Gastroesophageal sphincter (tissue), 4 donors: ENCODE measurements at regions not wholly inside any gene's neighbourhood (a gene's known extent, or its start where the extent isn't known, plus 50 kb on each side); places are given as distances from the start of the nearest gene placed in this dataset.

Experiments used
- ATAC-seq: fragments of 150-250 bp; one replicate; pipeline ENCODE4 v1.9.1; 2016; ENCODE audit warnings: mild to moderate bottlenecking, moderate library complexity
- H3K27ac ChIP-seq, 4 donors: fragments of 200-600 bp; sonication (generic) in 3 of 4; 1 replicate in 3 of 4; 2 replicates in 1 of 4; pipeline ENCODE4 v1.5.1; 2016 to 2019
- H3K27me3 ChIP-seq: fragments of 200-600 bp; sonication (generic); one replicate; pipeline ENCODE4 v1.5.1; 2019
- H3K36me3 ChIP-seq, 2 donors: fragments of 200-600 bp; sonication (generic); one replicate each; pipeline ENCODE4 v1.5.1; 2019; ENCODE audit warnings: control low read depth in 1 of 2
- H3K4me1 ChIP-seq, 3 donors: fragments of 200-600 bp; sonication (generic); 1 replicate in 2 of 3; 2 replicates in 1 of 3; pipeline ENCODE4 v1.5.1; 2016 to 2019; ENCODE audit warnings: control low read depth in 2 of 3
- H3K4me3 ChIP-seq, 2 donors: fragments of 200-600 bp; sonication (generic); one replicate each; pipeline ENCODE4 v1.5.1; 2019; ENCODE audit warnings: mild to moderate bottlenecking in 1 of 2, moderate library complexity in 1 of 2
- H3K9me3 ChIP-seq, 3 donors: fragments of 200-600 bp; sonication (generic); one replicate each; pipeline ENCODE4 v1.5.1; 2017 to 2019; ENCODE audit warnings: control low read depth in 2 of 3
- EP300 ChIP-seq: sonication (generic); formaldehyde crosslinking; IDR thresholded peaks from one replicate; pipeline ENCODE4 v1.6.1; 2017; ENCODE audit warnings: antibody characterized with exemption, mild to moderate bottlenecking
- POLR2A ChIP-seq, 2 donors: fragments of 450-650 bp; IDR thresholded peaks; one replicate each; pipeline ENCODE4 v1.6.1; 2017; ENCODE audit warnings: antibody characterized with exemption in 2 of 2, mild to moderate bottlenecking in 2 of 2, moderate library complexity in 1 of 2
- POLR2AphosphoS5 ChIP-seq: sonication (generic); formaldehyde crosslinking; IDR thresholded peaks from one replicate; pipeline ENCODE4 v1.6.1; 2017; ENCODE audit warnings: antibody characterized with exemption
- WGBS, 2 donors: methylation state at CpG; one replicate each; pipeline ENCODE4 v1.1.5; 2018; ENCODE audit warnings: low coverage in 1 of 2; 5-methylcytosine and 5-hydroxymethylcytosine counted together
- TF ChIP-seq, protein P1 (sequence below), 4 experiments: fragments of 200-600 bp in 2 of 4; fragments of 450-650 bp in 2 of 4; sonication (generic) in 1 of 4; IDR thresholded peaks; one replicate each; pipeline ENCODE4 v1.5.1; 2017 to 2019; ENCODE audit warnings: antibody characterized with exemption in 4 of 4, mild to moderate bottlenecking in 2 of 4, moderate library complexity in 2 of 4

DNA sequence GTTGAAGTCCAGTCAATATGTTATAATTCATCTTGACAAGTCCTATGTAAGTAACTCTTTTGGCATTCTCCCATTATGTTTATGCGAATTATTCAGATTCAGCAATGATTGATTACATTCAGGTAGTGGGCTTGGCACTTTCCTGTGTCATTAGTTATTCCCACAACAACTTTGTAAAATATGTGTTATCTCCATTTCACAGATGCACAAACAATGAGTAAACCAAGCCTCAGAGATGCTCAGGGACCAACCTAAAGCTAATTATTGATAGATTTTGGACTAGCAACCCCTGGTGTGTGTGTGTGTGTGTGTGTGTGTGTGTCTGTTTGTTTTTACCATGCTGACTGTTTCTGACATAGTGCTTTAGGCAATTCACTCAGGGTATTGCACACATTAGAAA, 371.1 kb upstream of the C1orf87 start:
- no peak for ATAC-seq
- WGBS, 2 donors, result 80 to 83% methylated on average over 1 of the region's 1 CpG

DNA sequence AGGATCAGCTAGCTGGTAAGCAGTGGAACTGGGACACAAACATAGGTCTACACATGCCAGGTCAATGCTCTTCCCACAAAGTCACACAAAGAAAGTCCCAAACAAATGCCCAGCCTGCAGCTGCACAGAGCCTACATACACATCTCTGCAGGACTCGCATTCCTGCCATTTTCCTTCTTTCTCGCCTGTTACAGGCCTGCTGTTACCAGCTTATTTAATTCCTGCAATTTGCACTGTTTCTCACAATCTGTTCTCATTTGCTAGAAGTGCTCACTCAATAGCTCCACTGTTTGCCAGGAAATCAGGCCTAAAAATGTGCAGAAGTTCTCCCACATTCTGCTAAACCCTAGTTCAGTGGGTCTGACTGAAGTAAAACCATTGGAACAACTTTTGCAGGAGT, 362.6 kb upstream of the C1orf87 start:
- TF ChIP-seq POLR2A (IDR thresholded peaks at IDR 0.05) (no peak), POLR2AphosphoS5 (no peak), EP300 (no peak)
- TF ChIP-seq, protein P1, sequence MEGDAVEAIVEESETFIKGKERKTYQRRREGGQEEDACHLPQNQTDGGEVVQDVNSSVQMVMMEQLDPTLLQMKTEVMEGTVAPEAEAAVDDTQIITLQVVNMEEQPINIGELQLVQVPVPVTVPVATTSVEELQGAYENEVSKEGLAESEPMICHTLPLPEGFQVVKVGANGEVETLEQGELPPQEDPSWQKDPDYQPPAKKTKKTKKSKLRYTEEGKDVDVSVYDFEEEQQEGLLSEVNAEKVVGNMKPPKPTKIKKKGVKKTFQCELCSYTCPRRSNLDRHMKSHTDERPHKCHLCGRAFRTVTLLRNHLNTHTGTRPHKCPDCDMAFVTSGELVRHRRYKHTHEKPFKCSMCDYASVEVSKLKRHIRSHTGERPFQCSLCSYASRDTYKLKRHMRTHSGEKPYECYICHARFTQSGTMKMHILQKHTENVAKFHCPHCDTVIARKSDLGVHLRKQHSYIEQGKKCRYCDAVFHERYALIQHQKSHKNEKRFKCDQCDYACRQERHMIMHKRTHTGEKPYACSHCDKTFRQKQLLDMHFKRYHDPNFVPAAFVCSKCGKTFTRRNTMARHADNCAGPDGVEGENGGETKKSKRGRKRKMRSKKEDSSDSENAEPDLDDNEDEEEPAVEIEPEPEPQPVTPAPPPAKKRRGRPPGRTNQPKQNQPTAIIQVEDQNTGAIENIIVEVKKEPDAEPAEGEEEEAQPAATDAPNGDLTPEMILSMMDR (IDR thresholded peaks at IDR 0.05), result no peak
- H3K27ac ChIP-seq, result no peak overlapping the region
- no peak overlapping the region for H3K4me3 ChIP-seq
- H3K9me3 ChIP-seq, result peaks cover 0 to 8% (median 0%) of the 10 kb centered on the region in 3 donors
- no peaks in the 10 kb centered on the region for H3K4me1 ChIP-seq
- H3K36me3 ChIP-seq, result no peaks in the 10 kb centered on the region
- WGBS, 2 donors, result 86 to 95% methylated on average over 2 of the region's 2 CpGs
- ATAC-seq, result no peak
- no peaks in the 10 kb centered on the region for H3K27me3 ChIP-seq

More for the DNA sequence above, 371.1 kb upstream of the C1orf87 start:
- Histone ChIP-seq H3K4me1 (no peaks in the 10 kb centered on the region), H3K9me3 (peaks cover 0 to 7% (median 0%) of the 10 kb centered on the region in 3 donors), H3K36me3 (no peaks in the 10 kb centered on the region), H3K27ac (no peak overlapping the region), H3K27me3 (no peaks in the 10 kb centered on the region), H3K4me3 (no peak overlapping the region)
- TF ChIP-seq POLR2AphosphoS5, result no peak
- no peak for TF ChIP-seq EP300
- TF ChIP-seq, protein P1 (IDR thresholded peaks at IDR 0.05), result no peak
- no peak for TF ChIP-seq POLR2A (IDR thresholded peaks at IDR 0.05)

DNA sequence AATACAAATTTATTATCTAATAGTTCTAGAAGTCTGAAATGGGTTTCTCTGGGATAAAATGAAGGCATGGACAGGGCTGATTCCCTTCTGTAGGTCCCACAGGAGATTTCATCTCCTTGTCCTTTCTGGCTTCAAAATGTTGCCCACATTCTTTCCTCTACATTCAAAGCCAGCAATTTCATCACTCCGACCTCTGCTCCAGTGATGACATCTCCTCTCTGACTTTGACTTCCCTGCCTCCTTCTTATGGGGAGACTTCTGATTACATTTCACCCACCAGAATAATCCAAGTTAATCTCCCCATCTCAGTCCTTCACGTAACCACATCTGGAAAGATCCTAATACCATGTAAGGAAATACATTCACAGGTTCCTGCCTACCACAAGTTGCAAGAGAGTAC, 358.0 kb upstream of the C1orf87 start:
- TF ChIP-seq POLR2AphosphoS5, result no peak
- Histone ChIP-seq H3K4me3 (no peak overlapping the region), H3K27me3 (no peaks in the 10 kb centered on the region), H3K36me3 (no peaks in the 10 kb centered on the region), H3K27ac (no peak overlapping the region), H3K9me3 (peaks cover 0 to 8% (median 0%) of the 10 kb centered on the region in 3 donors), H3K4me1 (peaks cover 0 to 9% (median 0%) of the 10 kb centered on the region in 3 donors)
- peak; percentile 16 for ATAC-seq
- whole genome bisulfite sequencing, 2 donors, result 55 to 64% methylated on average over 2 of the region's 2 CpGs

DNA sequence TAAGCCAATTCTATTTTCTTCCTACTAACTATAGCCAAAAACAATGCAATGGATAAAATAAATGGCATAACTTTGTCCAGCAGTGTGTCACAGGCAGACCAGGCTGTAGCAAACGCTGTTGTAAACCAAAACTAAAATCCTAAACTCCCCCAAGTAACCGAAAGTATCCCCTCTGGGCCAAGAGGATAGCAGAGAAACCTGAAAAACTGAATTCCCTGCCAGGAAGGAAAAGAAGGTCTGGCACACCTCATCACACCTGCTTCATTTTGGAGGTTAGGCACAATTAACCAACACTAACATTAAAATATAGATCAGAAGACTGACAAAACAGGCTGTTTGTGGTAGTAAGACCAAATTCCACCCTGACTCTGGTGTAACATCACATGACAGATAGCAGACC, 356.8 kb upstream of the C1orf87 start:
- TF ChIP-seq POLR2AphosphoS5, result no peak
- TF ChIP-seq EP300, result no peak
- TF ChIP-seq, protein P1 (IDR thresholded peaks at IDR 0.05), result no peak
- no peak for TF ChIP-seq POLR2A (IDR thresholded peaks at IDR 0.05)
- Histone ChIP-seq H3K4me1 (peaks cover 0 to 9% (median 0%) of the 10 kb centered on the region in 3 donors), H3K27me3 (no peaks in the 10 kb centered on the region), H3K27ac (no peak overlapping the region), H3K9me3 (peaks cover 0 to 8% (median 0%) of the 10 kb centered on the region in 3 donors), H3K4me3 (no peak overlapping the region), H3K36me3 (no peaks in the 10 kb centered on the region)
- 62 to 71% methylated on average over 1 to 2 of the region's 2 CpGs for WGBS, 2 donors
- ATAC-seq, result no peak

DNA sequence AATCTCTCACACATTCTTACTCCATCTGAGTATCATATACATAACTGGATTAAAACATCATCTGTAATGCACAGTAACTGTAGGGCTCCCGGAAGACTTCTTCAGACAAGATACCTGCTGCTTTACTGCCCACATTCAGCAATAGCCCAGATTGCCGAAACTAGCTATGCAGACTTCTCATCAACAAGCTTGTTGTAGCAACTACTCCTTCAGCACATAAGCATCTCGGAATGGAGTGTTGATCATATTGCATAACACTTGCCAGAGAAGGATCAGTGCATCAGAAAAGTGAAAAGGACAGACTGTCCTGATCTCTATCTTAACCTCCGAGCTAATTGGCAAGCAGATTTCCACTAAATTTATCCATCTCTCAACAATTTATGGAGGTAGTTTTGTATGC, 354.6 kb upstream of the C1orf87 start:
- Histone ChIP-seq H3K27me3 (no peaks in the 10 kb centered on the region), H3K4me1 (peaks cover 0 to 9% (median 0%) of the 10 kb centered on the region in 3 donors), H3K9me3 (no peaks in the 10 kb centered on the region), H3K4me3 (no peak overlapping the region), H3K27ac (peak overlapping the region in 1 of 4 donors; percentile 25), H3K36me3 (no peaks in the 10 kb centered on the region)
- TF ChIP-seq EP300, result no peak
- TF ChIP-seq POLR2AphosphoS5, result peak; percentile 88
- no peak for TF ChIP-seq POLR2A (IDR thresholded peaks at IDR 0.05)
- TF ChIP-seq, protein P1 (IDR thresholded peaks at IDR 0.05), result no peak
- peak; percentile 55 for ATAC-seq
- WGBS, 2 donors, result 31 to 47% methylated on average over 4 of the region's 4 CpGs
